Omental fat pad (tissue), 3 donors: ENCODE measurements at regions not wholly inside any gene's neighbourhood (a gene's known extent, or its start where the extent isn't known, plus 50 kb on each side); places are given as distances from the start of the nearest gene placed in this dataset.

Source experiments
- ATAC-seq: fragments of 150-250 bp; one replicate; pipeline ENCODE4 v1.9.1; 2016; ENCODE audit warnings: mild to moderate bottlenecking, moderate library complexity; ENCODE audit not compliant: low FRiP score
- DNase-seq: peaks from one replicate; pipeline ENCODE4 v3.0.0-alpha.2; 2019; ENCODE audit warnings: low spot score
- TF ChIP-seq, protein P1 (sequence below), 3 donors: fragments of 450-650 bp; IDR thresholded peaks; one replicate each; pipeline ENCODE4 v1.5.1; 2016 to 2017; ENCODE audit warnings: antibody characterized with exemption in 3 of 3, mild to moderate bottlenecking in 3 of 3, moderate library complexity in 2 of 3

- TF ChIP-seq, protein P1, sequence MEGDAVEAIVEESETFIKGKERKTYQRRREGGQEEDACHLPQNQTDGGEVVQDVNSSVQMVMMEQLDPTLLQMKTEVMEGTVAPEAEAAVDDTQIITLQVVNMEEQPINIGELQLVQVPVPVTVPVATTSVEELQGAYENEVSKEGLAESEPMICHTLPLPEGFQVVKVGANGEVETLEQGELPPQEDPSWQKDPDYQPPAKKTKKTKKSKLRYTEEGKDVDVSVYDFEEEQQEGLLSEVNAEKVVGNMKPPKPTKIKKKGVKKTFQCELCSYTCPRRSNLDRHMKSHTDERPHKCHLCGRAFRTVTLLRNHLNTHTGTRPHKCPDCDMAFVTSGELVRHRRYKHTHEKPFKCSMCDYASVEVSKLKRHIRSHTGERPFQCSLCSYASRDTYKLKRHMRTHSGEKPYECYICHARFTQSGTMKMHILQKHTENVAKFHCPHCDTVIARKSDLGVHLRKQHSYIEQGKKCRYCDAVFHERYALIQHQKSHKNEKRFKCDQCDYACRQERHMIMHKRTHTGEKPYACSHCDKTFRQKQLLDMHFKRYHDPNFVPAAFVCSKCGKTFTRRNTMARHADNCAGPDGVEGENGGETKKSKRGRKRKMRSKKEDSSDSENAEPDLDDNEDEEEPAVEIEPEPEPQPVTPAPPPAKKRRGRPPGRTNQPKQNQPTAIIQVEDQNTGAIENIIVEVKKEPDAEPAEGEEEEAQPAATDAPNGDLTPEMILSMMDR (IDR thresholded peaks at IDR 0.05) = no peak
- no peak for ATAC-seq
- no peak for DNase-seq
Observed at GRCh38 chrX:7985568-7985967, 58.4 kb upstream of the PNPLA4 start.

GRCh38 chrX:7983581-7983980 is 56.4 kb upstream of the PNPLA4 start:
- TF ChIP-seq, protein P1 (IDR thresholded peaks at IDR 0.05) = no peak
- no peak for DNase-seq
- no peak for ATAC-seq
